ENCODE measurements at regions not wholly inside any gene's neighbourhood (a gene's known extent, or its start where the extent isn't known, plus 50 kb on each side); places are given as distances from the start of the nearest gene placed in this dataset.

GRCh38 chr12:13387101-13387500 lies 190.6 kb downstream of the EMP1 start:
- Histone ChIP-seq H3K9ac (no peak overlapping the region), H3K4me3 (ENCODE audit: low read depth in 2 of 2, low read length in 1 of 2) (no peak overlapping the region), H3K9me3 (no peaks in the 10 kb centered on the region), H3K79me2 (ENCODE audit: insufficient read depth) (no peaks in the 10 kb centered on the region), H3F3A (replicated peaks; ENCODE audit: insufficient read depth) (no peaks in the 10 kb centered on the region), H3K36me3 (replicated peaks in 1 of 2; ENCODE audit: control insufficient read depth in 1 of 2, insufficient read depth in 2 of 2, low read length in 1 of 2) (no peaks in the 10 kb centered on the region), H3K27ac (ENCODE audit: low read depth in 2 of 2, low read length in 1 of 2) (no peak overlapping the region), H3K4me2 (no peak overlapping the region), H3K4me1 (ENCODE audit: control insufficient read depth in 1 of 2, insufficient read depth in 2 of 2, low read depth in 1 of 2, low read length in 1 of 2) (peaks cover 0 to 13% of the 10 kb centered on the region in 2 experiments; a peak in 2 of 4 replicates), H4K20me1 (ENCODE audit: insufficient read depth) (no peaks in the 10 kb centered on the region), H2AFZ (ENCODE audit: low read depth) (no peak overlapping the region), H3K9me2 (no peaks in the 10 kb centered on the region), H3K27me3 (ENCODE audit: insufficient read depth) (no peaks in the 10 kb centered on the region; the same call in 1 of the 2 replicates)
- no peak for DNase-seq
- TF ChIP-seq EZH2phosphoT487 (IDR thresholded peaks at IDR 0.05; ENCODE audit: borderline replicate concordance, low read depth) (no peak), FOSL2 (IDR thresholded peaks at IDR 0.05; ENCODE audit: borderline replicate concordance, low read depth) (no peak), MAX (IDR thresholded peaks at IDR 0.05; ENCODE audit: low read depth) (no peak), RFX5 (IDR thresholded peaks at IDR 0.05; ENCODE audit: low read length) (no peak), USF2 (IDR thresholded peaks at IDR 0.05; ENCODE audit: borderline replicate concordance, low read depth, low read length) (no peak), GABPA (IDR thresholded peaks at IDR 0.05; ENCODE audit: low read depth) (no peak), ELF1 (IDR thresholded peaks at IDR 0.05) (no peak), TAF1 (IDR thresholded peaks at IDR 0.05; ENCODE audit: borderline replicate concordance, low read depth, low read length) (no peak), RCOR1 (IDR thresholded peaks at IDR 0.05; ENCODE audit: low read length) (no peak), IRF3 (IDR thresholded peaks at IDR 0.05; ENCODE audit: low read depth, low read length) (no peak), YY1 (IDR thresholded peaks at IDR 0.05; ENCODE audit: low read depth) (no peak), PBX3 (IDR thresholded peaks at IDR 0.05) (no peak), POLR2AphosphoS5 (IDR thresholded peaks at IDR 0.05; ENCODE audit: low read depth, low read length) (no peak), JUND (IDR thresholded peaks at IDR 0.05) (no peak), RAD21 (IDR thresholded peaks at IDR 0.05; ENCODE audit: low read length) (no peak)
- ChIA-PET CTCF (no interaction called here), POLR2A (no interaction called here)
- 25% methylated on average over 6 of the region's 6 CpGs for WGBS (ENCODE audit: low lambda C conversion rate)

Measured in SK-N-SH (cell line).